ENCODE measurements at regions not wholly inside any gene's neighbourhood (a gene's known extent, or its start where the extent isn't known, plus 50 kb on each side); places are given as distances from the start of the nearest gene placed in this dataset.

DNA sequence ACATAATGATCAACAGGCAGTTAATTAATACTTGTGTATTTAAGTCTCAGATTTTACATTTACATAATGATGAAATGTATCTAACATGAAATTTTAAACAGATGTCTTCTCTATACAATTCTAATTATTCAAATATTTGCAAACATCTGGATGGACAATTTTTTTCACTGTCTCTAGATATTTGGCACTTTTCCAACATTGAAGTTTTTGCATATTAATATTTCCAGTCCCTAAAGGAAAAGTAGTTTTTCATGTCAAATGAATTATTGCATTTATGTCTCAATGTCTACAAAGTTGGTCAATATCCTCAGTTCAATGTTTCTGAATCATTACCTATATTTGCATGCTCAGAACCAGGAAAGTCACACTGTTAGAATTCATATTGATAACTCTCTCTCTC, 560.9 kb upstream of the PKDCC start:
- DNase-seq (ENCODE audit: low spot score) = no peak

DNA sequence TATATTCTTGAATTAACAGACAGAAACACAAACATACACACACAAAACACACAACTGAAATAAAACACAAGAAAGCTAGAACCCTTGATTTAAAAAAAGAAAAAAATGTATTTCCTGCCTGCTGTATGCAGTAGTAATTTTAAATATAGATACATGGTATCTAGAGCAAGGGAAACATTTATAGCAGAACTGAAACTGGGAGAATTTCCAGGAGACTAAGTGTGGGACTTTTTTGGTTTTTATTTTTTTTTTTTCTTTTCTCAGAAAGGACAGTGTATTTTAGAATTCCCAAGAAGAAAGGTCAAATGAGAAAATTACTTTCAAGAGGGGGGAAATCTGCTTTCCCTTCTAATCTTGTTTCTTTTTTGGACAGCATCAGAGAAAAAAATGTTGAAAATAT, 558.9 kb upstream of the PKDCC start:
- DNase-seq (ENCODE audit: low spot score) = no peak

- no peak for DNase-seq (ENCODE audit: low spot score)
Measured at GRCh38 chr2:41489638-41490037, 558.2 kb upstream of the PKDCC start.

DNA sequence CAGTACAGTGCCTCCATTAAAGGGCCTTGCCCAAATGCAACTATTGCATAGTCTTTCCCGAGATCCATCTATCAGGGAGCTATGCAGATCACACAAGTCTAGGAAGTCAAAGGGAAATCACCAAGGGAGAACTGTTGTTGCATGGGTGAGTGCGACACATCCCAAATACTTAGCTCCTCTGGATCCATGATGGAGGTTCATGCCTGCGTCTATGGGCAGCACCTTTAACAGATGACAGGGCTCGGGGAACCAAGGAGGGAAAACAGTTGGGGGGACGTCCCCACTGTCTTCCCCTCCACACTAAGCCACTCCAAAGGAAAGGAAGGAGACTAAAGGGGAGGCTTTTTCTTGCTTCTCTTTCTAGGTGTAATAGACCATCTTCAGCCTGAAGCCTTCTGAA, 552.8 kb upstream of the PKDCC start:
- no peak for DNase-seq (ENCODE audit: low spot score)

DNA sequence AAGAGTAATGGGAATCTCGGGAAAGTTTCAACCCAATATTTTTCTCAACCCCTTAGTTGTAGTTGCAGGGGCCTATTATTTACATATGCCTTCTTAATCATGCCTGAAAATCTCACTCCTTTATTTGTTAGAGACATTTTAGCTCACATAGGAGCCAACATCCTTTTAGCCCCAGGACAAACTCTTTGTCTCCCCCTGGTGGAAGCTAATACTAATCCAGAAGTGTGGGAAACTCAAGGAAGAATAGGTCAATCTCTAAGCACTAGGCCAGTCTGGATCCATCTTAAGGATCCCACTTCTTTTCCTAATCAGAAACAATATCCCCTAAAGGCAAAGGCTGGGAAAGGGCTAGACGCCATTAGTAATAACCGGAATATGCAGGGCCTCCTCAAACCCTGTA, 550.9 kb upstream of the PKDCC start:
- no peak for DNase-seq (ENCODE audit: low spot score)

DNA sequence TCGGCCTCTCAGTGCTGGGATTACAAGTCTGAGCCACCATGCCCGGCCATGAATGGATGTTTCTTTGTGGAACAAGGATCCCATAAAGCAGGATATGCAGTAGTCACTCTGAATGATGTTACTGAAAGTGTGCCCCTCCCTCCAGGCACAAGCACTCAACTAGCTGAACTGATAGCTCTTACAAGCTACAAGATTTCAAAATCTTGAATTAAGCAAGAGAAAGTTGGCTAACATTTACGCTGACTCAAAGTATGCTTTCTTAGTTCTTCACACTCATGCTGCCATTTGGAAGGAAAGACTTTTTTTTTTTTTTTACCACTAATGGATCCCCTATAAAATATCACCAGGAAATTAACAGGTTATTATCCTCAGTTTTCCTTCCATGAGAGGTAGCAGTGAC, 549.0 kb upstream of the PKDCC start:
- DNase-seq (ENCODE audit: low spot score) = no peak

DNA sequence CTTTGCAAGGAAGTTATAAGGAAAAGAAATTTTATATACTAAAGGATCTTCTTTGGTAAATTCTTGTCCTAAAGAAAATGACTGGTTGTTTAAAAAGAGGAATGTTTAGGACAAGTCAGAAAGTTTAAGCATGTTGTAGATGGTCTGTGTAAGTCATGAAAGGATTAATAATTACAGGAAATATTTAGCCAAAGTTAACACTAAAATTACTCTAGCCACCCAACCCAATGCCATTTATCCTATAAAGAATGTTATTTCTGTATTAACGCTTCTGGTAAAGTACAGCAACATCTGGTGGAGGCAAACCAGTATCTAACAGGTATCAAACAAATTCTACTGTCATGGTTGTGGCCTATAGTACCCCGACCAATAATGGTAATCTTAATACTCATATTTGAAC, 546.9 kb upstream of the PKDCC start:
- no peak for DNase-seq (ENCODE audit: low spot score)

- no peak for DNase-seq (ENCODE audit: low spot score)
Measured at GRCh38 chr2:41502752-41503151, 545.1 kb upstream of the PKDCC start.

DNA sequence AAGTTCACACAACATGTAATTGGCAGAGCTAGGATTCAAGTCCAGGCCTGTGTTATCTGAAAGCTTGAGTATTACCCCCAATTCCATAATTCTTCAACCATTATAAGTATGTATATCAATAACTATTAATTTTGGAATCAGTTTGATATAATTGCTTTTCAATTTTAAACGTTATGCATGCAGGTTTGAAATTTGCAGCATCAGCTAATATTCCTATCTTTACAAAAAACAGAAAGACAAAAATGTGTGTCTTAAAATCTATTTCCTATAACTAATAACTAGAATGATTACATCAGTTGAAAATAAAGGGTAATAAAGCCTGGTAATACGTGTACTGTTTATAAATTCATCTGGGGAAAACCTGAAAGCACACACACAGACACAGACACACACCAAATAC, 543.3 kb upstream of the PKDCC start:
- DNase-seq (ENCODE audit: low spot score) = no peak

DNA sequence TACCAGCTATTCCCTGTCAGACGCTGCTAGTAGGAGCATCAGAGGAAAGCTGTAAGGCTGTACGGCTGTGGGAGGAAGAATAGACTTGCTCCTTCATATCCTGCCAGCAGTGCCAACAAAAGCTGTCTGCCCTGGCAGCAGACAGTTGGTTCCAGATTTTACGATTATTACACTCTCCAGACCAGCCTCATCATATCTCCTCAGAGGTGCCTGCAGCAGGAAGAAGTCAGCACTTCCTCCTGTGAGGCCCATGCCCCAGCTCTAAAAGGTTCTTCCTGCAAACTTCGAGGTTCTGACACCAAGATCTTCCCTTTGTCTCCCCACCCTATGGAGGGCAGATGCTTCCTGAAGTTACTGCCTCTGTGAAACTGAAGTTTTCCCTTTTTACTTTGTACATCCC, 537.7 kb upstream of the PKDCC start:
- DNase-seq (ENCODE audit: low spot score) = no peak

DNA sequence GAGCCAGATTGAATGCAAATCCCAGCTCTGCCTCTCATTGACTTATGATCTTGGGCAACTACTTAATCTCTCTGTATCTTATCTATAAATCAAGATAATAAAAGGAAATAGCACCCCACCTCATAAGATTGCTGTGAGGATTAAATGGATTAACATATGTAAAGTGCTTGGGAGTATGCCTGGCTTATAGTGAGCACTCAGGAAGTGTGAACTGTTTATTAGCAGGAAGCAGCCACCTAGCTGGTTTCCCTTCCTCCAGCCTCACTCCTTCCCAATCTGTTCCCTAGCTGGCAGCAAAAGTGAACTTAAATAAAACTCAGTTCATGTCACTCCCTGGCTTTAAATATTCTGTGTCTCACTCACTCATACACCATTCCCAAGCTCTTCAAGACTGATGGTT, 526.6 kb upstream of the PKDCC start:
- no peak for DNase-seq (ENCODE audit: low spot score)

DNA sequence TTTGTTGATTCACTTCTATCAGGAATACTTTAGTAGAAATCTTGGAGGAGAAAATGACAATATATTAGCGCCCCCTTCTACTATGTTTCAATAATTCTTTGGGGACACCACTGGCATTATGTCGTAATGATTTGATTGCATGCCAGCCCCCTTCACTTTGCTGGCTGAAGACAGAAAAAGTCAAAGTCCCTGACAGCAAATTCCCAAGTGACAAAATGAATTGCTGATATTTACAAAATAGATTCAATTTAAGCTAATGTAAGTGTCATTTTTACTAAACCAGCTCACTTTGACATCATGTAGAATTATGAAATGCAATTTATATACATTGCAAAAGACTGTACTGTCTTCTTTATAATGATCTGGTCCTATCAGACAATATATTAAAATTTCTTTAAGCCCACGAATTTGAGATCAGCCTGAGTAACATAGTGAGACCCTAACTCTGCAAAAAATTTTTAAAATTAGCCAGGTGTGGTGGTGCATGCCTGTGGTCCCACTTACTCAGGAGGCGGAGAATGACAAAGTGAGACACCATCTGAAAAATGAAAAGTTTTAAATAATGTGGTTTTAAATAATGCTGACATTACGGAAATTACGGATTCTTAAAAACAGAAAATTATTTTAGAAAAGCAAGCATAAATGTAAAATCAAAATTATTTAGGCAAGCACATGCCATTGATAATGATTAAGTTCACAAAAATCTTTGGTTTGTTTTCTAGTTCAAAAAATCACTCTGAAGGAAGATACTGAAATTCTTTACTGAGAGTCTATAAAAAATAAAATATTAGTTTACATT, 520.1 kb upstream of the PKDCC start:
- no peak for DNase-seq (ENCODE audit: low spot score)

GRCh38 chr2:41535575-41535974, 512.2 kb upstream of the PKDCC start:
- DNase-seq (ENCODE audit: low spot score) = no peak

DNA sequence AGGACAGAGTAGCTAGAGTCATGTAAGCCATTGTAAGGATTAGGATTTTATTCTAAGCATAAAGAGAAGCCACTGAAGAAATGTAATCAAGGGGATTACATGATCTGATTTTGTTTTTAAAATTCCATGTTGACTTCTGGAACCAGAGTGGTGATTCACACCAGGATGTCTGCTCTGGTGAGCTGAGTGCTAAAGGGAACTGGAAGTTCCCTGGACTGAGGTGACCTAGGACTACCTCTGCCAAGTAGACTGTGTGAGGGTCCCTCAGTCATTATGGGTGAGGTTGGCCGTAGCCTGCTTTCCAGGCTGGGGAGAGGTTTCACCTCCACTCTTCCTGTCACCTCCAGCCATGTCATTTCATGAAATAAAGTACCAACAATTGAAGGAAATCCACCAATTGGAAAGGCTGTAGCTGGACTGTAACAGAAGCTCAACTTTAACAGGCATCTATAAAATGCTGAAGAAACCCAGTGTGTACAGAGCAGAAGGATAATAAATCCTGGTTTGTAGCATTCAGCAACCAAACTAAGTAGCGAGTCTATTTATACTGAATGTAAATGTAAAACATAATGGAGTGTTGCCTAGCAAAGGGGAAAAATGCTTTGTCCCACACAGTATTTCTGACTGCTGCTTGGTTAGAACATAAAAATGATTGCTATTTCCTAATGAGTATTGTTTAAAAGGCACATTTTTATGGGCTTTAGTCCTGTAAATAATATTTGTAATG, 507.4 kb upstream of the PKDCC start:
- no peak for DNase-seq (ENCODE audit: low spot score)

- no peak for DNase-seq (ENCODE audit: low spot score)
Measured at GRCh38 chr2:41543726-41544125, 504.1 kb upstream of the PKDCC start.

GRCh38 chr2:41544709-41545108, 503.1 kb upstream of the PKDCC start:
- no peak for DNase-seq (ENCODE audit: low spot score)

- no peak for DNase-seq (ENCODE audit: low spot score)
Measured at GRCh38 chr2:41546031-41546430, 501.8 kb upstream of the PKDCC start.

DNA sequence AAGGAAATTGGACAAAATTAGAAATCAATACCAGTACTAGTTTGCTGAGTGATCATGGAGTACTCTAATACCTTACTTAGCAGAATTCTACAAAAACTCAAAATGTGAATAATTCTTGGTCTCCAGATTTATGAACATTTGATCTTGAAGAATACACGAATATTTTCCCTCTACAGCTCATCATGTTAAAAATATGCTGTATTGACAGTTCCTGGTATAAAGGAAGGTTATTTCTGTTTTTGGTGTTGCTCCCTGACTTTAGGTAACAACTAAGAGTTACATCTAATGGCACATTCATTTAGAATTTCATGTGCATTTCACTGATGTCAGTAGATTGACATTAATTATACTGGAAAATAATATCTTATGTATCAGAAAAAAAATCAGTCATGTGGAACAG, 479.2 kb upstream of the PKDCC start:
- DNase-seq (ENCODE audit: low spot score) = no peak

- DNase-seq (ENCODE audit: low spot score) = no peak
Measured at GRCh38 chr2:41572154-41572553, 475.7 kb upstream of the PKDCC start.

DNA sequence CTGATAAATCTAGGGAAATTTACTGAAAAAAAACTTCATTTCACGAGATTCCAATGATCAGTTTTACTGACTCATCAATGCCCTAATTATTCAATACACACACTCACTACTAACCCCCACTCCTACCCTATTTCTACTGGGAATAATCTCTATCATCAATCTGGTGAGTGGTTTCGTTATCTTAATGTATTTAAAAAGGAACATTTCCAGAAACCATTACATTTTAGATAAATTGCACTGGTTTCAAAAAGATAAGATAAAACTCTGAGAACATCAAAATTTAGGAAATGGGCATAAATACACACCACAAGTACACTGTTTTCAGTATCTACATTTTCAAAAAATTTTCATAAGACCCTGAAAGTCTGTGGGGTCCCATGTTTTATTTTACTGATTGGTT, 471.4 kb upstream of the PKDCC start:
- no peak for DNase-seq (ENCODE audit: low spot score)

DNA sequence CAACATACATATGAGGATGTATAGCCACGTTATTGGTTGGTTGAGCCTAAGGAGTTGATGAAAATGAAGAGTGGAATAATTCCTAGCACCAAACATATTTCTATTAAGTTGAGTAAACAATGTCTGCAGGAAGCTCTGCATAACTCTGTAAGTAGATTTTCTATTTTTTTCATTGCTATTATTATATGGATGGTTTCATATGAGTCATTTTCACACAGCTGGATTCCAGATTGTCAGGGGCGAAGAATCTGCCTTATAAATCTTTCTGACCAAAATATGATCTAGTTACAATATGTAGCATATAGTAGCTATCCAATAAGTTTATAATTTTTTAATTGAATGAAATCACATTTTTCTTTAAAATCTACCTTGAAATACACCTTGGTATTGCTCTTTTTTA, 468.0 kb upstream of the PKDCC start:
- DNase-seq (ENCODE audit: low spot score) = no peak

DNA sequence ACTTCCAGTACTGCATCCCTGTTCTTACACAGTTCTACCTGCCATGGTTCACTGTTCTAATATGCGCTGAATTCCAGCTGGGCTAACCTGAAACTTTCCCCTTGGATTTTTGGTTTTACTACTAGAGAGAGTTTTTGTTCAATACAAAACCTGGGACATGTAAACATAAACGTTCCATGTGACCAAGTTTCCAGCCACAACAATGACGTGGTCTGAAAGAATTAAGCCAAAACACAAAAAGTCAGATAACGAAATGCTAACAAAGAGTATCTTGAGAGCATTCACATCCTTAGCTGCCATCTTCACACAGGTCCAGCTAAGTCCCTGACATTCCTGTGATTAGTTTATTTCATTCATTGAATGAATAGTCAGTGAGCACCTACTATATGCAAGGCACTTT, 467.0 kb upstream of the PKDCC start:
- no peak for DNase-seq (ENCODE audit: low spot score)

GRCh38 chr2:41595240-41595639, 452.6 kb upstream of the PKDCC start:
- DNase-seq (ENCODE audit: low spot score) = no peak

DNA sequence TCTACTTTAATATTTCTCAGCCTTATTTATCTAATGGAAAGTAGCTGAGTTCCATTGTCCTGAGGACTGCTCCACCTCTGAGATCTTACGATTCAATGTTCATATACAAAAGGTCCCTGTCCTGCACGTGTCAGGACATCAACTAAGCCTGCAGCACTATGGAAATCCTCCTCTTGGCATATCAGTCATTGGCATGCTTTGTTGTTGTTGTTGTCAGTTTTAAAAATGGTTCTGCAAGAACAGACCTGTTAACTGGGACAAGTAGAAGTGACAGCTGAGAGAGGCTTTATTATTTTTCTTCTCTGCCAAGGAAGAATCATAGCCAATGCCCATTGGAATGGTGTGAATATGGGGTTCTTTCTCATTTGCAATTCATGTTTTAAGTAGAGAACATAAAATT, 450.1 kb upstream of the PKDCC start:
- no peak for DNase-seq (ENCODE audit: low spot score)

Measured in germinal center (tissue), 1 donor.